Neural progenitor cell (in vitro differentiated cells): ENCODE measurements at regions not wholly inside any gene's neighbourhood (a gene's known extent, or its start where the extent isn't known, plus 50 kb on each side); places are given as distances from the start of the nearest gene placed in this dataset.
"Not testable (repeated sequence)": the region's sequence is repeated elsewhere in the genome, so short reads cannot be mapped to it uniquely, and the experiment has no call there.

Experiments used
- DNase-seq: peaks from one replicate; pipeline ENCODE4 v3.0.0-alpha.2; 2016; ENCODE audit warnings: low spot score
- H2AFZ ChIP-seq: fragments of 200-600 bp; sonication (generic); replicated peaks from 2 replicates; pipeline ENCODE4 v1.6.1; 2016; ENCODE audit warnings: antibody characterized with exemption
- H3F3A ChIP-seq: fragments of 200-600 bp; sonication (generic); 2 replicates; pipeline ENCODE4 v1.6.1; 2016; ENCODE audit warnings: antibody characterized with exemption, low read depth
- H3K27ac ChIP-seq: fragments of 200-600 bp; sonication (generic); 2 replicates; pipeline ENCODE4 v1.5.1; 2016; ENCODE audit warnings: mild to moderate bottlenecking
- H3K27me3 ChIP-seq: fragments of 200-600 bp; sonication (generic); 2 replicates; pipeline ENCODE4 v1.6.1; 2016; ENCODE audit warnings: mild to moderate bottlenecking, moderate library complexity
- H3K36me3 ChIP-seq: fragments of 200-600 bp; sonication (generic); 2 replicates; pipeline ENCODE4 v1.5.1; 2016
- H3K4me1 ChIP-seq: fragments of 200-600 bp; sonication (generic); 2 replicates; pipeline ENCODE4 v1.6.1; 2016; ENCODE audit warnings: mixed run types
- H3K4me2 ChIP-seq: fragments of 200-600 bp; sonication (generic); 2 replicates; pipeline ENCODE4 v1.6.1; 2016
- H3K4me3 ChIP-seq: fragments of 200-600 bp; sonication (generic); 2 replicates; pipeline ENCODE4 v1.5.1; 2016
- H3K79me2 ChIP-seq: fragments of 200-600 bp; sonication (generic); 2 replicates; pipeline ENCODE4 v1.6.1; 2016; ENCODE audit warnings: low read depth
- H3K9ac ChIP-seq: fragments of 200-600 bp; sonication (generic); 2 replicates; pipeline ENCODE4 v1.6.1; 2016
- H3K9me3 ChIP-seq: fragments of 200-600 bp; sonication (generic); 2 replicates; pipeline ENCODE4 v1.5.1; 2016; ENCODE audit warnings: low read depth
- H4K20me1 ChIP-seq: fragments of 200-600 bp; sonication (generic); 2 replicates; pipeline ENCODE4 v1.6.1; 2016; ENCODE audit warnings: low read depth
- H3K27ac Mint-ChIP-seq: 3 replicates; pipeline ENCODE4 v1.8.0; 2021; ENCODE audit warnings: mixed read lengths
- H3K27me3 Mint-ChIP-seq: 2 replicates; pipeline ENCODE4 v1.8.0; 2022; ENCODE audit warnings: low read depth, mild to moderate bottlenecking, inconsistent platforms, moderate library complexity, mixed read lengths; ENCODE audit not compliant: insufficient read depth
- H3K36me3 Mint-ChIP-seq: 3 replicates; pipeline ENCODE4 v1.8.0; 2021; ENCODE audit warnings: mixed read lengths
- H3K4me1 Mint-ChIP-seq: 3 replicates; pipeline ENCODE4 v1.8.0; 2021; ENCODE audit warnings: mixed read lengths
- H3K4me3 Mint-ChIP-seq: 3 replicates; pipeline ENCODE4 v1.8.0; 2021; ENCODE audit warnings: mild to moderate bottlenecking, moderate library complexity, mixed read lengths
- H3K9me3 Mint-ChIP-seq: 3 replicates; pipeline ENCODE4 v1.8.0; 2020; ENCODE audit warnings: mixed read lengths
- EZH2 ChIP-seq: fragments of 200-600 bp; sonication (generic); IDR thresholded peaks from 2 replicates; pipeline ENCODE4 v1.6.1; 2017; ENCODE audit warnings: antibody characterized with exemption, mild to moderate bottlenecking, moderate library complexity
- EZH2phosphoT487 ChIP-seq: fragments of 200-600 bp; sonication (generic); IDR thresholded peaks from 2 replicates; pipeline ENCODE4 v1.6.1; 2017; ENCODE audit warnings: antibody characterized with exemption
- TF ChIP-seq, protein P1 (sequence below): fragments of 200-600 bp; sonication (generic); IDR thresholded peaks from 2 replicates; pipeline ENCODE4 v1.5.1; 2017; ENCODE audit warnings: antibody characterized with exemption, mild to moderate bottlenecking

DNA sequence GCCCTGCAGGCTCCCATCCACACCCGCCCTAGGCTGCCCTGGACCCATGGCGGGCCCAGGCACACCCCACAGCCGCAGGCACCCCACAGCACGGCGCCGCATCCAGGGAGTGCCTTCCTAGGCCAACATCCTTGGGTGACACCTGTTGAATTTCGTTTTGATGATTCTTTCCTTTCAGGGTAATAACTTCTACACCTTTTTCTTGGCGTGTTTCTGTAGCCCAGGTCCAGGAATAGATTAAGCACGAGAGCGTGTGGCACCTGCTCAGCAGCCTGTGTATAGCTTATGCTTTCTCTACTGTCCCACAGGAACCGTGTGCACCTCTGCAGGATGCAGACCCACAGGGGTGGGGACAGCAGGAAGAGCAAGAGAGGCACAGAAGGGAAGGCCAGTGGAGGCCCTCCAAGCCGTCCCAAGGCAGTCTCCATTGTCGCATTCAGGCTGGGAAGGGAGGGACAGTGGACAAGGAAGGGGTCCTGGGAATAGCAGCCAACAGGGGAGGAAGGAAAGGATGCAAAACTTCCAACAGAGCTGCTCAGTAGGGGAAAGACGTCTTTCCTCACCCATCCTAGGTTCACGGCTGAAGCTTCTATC lies 118.1 kb upstream of the AFDN start:
- Histone ChIP-seq H3K79me2 (no peaks in the 10 kb centered on the region), H3K4me2 (no peak overlapping the region), H4K20me1 (no peaks in the 10 kb centered on the region), H3K4me3 (no peak overlapping the region), H3K9ac (no peak overlapping the region), H3F3A (no peaks in the 10 kb centered on the region), H3K4me1 (no peaks in the 10 kb centered on the region), H3K27me3 (no peaks in the 10 kb centered on the region), H3K27ac (no peak overlapping the region), H2AFZ (no peak overlapping the region), H3K36me3 (no peaks in the 10 kb centered on the region), H3K9me3 (no peaks in the 10 kb centered on the region)
- Mint-ChIP-seq H3K4me3 (no peak overlapping the region), H3K27ac (peak overlapping the region; percentile 50), H3K27me3 (peaks cover 9% of the 10 kb centered on the region), H3K9me3 (peaks cover 3% of the 10 kb centered on the region), H3K36me3 (no peaks in the 10 kb centered on the region), H3K4me1 (peaks cover 33% of the 10 kb centered on the region)
- no peak for TF ChIP-seq EZH2
- TF ChIP-seq, protein P1, sequence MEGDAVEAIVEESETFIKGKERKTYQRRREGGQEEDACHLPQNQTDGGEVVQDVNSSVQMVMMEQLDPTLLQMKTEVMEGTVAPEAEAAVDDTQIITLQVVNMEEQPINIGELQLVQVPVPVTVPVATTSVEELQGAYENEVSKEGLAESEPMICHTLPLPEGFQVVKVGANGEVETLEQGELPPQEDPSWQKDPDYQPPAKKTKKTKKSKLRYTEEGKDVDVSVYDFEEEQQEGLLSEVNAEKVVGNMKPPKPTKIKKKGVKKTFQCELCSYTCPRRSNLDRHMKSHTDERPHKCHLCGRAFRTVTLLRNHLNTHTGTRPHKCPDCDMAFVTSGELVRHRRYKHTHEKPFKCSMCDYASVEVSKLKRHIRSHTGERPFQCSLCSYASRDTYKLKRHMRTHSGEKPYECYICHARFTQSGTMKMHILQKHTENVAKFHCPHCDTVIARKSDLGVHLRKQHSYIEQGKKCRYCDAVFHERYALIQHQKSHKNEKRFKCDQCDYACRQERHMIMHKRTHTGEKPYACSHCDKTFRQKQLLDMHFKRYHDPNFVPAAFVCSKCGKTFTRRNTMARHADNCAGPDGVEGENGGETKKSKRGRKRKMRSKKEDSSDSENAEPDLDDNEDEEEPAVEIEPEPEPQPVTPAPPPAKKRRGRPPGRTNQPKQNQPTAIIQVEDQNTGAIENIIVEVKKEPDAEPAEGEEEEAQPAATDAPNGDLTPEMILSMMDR = no peak
- TF ChIP-seq EZH2phosphoT487 = no peak
- no peak for DNase-seq

DNA sequence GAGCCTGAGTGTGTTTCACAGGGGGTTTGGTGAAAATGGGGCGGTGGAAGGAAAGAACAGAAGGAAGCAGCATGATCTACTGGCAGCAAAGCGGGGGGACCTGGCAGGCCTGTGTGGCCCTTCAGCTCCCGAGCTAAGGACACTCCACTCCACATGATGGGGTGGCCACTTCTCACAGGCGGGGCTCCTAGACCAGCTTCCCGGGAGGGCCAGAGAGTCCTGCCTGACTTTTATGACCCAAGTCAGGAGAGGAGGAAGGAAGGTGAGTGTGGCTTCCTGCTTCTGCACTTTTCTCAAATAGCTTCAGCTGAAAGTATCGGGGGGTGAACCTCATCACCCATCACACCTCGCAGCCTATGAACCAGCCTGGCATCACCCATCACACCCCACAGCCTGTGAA lies 117.5 kb upstream of the AFDN start:
- no peaks in the 10 kb centered on the region for H3K36me3 Mint-ChIP-seq
- H3K4me1 Mint-ChIP-seq = peaks cover 39% of the 10 kb centered on the region
- Histone ChIP-seq H3K4me2 (no peak overlapping the region), H3K4me3 (no peak overlapping the region), H3K9me3 (no peaks in the 10 kb centered on the region), H3K36me3 (no peaks in the 10 kb centered on the region), H3K9ac (no peak overlapping the region), H3K79me2 (no peaks in the 10 kb centered on the region), H3K27ac (no peak overlapping the region), H2AFZ (no peak overlapping the region), H3K27me3 (no peaks in the 10 kb centered on the region), H4K20me1 (no peaks in the 10 kb centered on the region), H3F3A (no peaks in the 10 kb centered on the region), H3K4me1 (peaks cover 4% of the 10 kb centered on the region)
- TF ChIP-seq EZH2phosphoT487 = no peak
- H3K27ac Mint-ChIP-seq = peak overlapping the region; percentile 50
- no peak for DNase-seq
- no peak overlapping the region for H3K4me3 Mint-ChIP-seq
- peaks cover 9% of the 10 kb centered on the region for H3K27me3 Mint-ChIP-seq
- H3K9me3 Mint-ChIP-seq = peaks cover 3% of the 10 kb centered on the region

DNA sequence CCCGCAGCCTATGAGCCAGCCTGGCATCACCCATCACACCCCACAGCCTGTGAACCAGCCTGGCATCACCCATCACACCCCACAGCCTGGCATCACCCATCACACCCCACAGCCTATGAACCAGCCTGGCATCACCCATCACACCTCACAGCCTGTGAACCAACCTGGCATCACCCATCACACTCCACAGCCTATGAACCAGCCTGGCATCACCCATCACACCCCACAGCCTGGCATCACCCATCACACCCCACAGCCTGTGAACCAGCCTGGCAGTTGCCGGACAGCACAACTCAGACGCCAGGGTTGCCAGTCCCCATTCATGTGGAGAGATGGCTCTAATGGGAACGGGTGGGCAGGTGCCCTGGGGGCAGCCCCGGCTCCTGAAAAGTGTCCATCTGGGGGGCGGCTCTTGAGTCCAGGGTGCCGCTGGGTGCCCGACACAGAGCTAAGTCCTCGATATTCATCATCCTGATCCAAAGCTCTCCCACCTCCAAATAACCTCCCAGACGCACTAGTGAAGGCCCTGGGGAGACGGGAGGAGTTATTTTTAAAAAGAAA lies 116.9 kb upstream of the AFDN start:
- not testable (repeated sequence) for H3K36me3 ChIP-seq, H3K4me2 ChIP-seq, H3K27me3 Mint-ChIP-seq, H3K9ac ChIP-seq, H3K4me3 ChIP-seq, H3K27me3 ChIP-seq, H3K4me1 ChIP-seq, DNase-seq, H3K79me2 ChIP-seq, H3K4me3 Mint-ChIP-seq, H3F3A ChIP-seq, H2AFZ ChIP-seq, H3K27ac ChIP-seq, H4K20me1 ChIP-seq, H3K9me3 Mint-ChIP-seq, H3K27ac Mint-ChIP-seq, H3K9me3 ChIP-seq, H3K36me3 Mint-ChIP-seq
- peaks cover 41% of the 10 kb centered on the region for H3K4me1 Mint-ChIP-seq

DNA sequence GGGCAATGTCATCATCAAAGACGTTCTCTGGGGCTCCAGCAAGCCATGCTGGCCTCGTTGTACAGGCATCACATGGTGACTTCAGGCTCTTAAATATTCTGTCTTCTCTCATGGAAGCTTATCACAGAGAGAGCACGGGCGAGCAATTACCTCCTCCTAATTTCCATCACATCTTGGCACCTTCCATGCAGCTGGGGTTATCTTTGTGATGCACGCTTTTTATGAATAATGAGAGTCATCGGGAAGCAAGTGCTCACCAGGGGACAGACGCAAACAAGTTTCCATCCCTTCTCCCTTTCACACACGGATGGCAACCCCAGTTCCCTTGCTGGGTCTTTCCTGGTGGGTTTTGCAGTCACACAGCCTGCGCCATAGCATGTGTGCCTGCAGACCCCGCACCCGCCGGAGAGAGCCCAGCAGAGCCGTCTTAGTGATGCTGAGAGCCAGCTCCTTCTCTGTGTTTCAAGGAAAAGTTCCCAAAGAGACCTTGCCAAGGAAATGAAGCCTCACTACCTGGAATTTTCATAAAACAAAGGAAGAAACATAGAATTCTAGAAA lies 116.3 kb upstream of the AFDN start:
- Mint-ChIP-seq H3K36me3 (no peaks in the 10 kb centered on the region), H3K4me1 (peaks cover 40% of the 10 kb centered on the region), H3K9me3 (peaks cover 3% of the 10 kb centered on the region), H3K27ac (peak overlapping the region; percentile 18), H3K4me3 (no peak overlapping the region), H3K27me3 (peaks cover 9% of the 10 kb centered on the region)
- no peaks in the 10 kb centered on the region for H3K79me2 ChIP-seq
- no peak overlapping the region for H2AFZ ChIP-seq
- no peak overlapping the region for H3K27ac ChIP-seq
- H3K9me3 ChIP-seq = no peaks in the 10 kb centered on the region
- no peak overlapping the region for H3K9ac ChIP-seq
- peaks cover 6% of the 10 kb centered on the region for H3K4me1 ChIP-seq
- H3K4me2 ChIP-seq = no peak overlapping the region
- no peaks in the 10 kb centered on the region for H3K36me3 ChIP-seq
- H4K20me1 ChIP-seq = no peaks in the 10 kb centered on the region
- no peak overlapping the region for H3K4me3 ChIP-seq
- TF ChIP-seq EZH2 (no peak), EZH2phosphoT487 (no peak)
- TF ChIP-seq, protein P1 = no peak
- no peak for DNase-seq
- no peaks in the 10 kb centered on the region for H3F3A ChIP-seq
- H3K27me3 ChIP-seq = no peaks in the 10 kb centered on the region
